Testis (tissue), 2 donors: ENCODE measurements at regions not wholly inside any gene's neighbourhood (a gene's known extent, or its start where the extent isn't known, plus 50 kb on each side); places are given as distances from the start of the nearest gene placed in this dataset.
"Not testable (repeated sequence)": the region's sequence is repeated elsewhere in the genome, so short reads cannot be mapped to it uniquely, and the experiment has no call there.

Source experiments
- CTCF ChIP-seq, 3 experiments: fragments of 450-650 bp in 2 of 3; fragments of 200-600 bp in 1 of 3; sonication (generic) in 1 of 3; IDR thresholded peaks; one replicate each; pipeline ENCODE4 v1.5.1; 2016 to 2019; ENCODE audit warnings: antibody characterized with exemption in 3 of 3, mild to moderate bottlenecking in 2 of 3, moderate library complexity in 1 of 3
- POLR2A ChIP-seq: fragments of 450-650 bp; IDR thresholded peaks from one replicate; pipeline ENCODE4 v1.6.1; 2017; ENCODE audit warnings: antibody characterized with exemption, mild to moderate bottlenecking, moderate library complexity

- TF ChIP-seq CTCF (IDR thresholded peaks at IDR 0.05); POLR2A: not testable (repeated sequence)
Measured at GRCh38 chr3:104949810-104950209, 416.9 kb upstream of the ALCAM start.
